ENCODE measurements at regions not wholly inside any gene's neighbourhood (a gene's known extent, or its start where the extent isn't known, plus 50 kb on each side); places are given as distances from the start of the nearest gene placed in this dataset.

DNA sequence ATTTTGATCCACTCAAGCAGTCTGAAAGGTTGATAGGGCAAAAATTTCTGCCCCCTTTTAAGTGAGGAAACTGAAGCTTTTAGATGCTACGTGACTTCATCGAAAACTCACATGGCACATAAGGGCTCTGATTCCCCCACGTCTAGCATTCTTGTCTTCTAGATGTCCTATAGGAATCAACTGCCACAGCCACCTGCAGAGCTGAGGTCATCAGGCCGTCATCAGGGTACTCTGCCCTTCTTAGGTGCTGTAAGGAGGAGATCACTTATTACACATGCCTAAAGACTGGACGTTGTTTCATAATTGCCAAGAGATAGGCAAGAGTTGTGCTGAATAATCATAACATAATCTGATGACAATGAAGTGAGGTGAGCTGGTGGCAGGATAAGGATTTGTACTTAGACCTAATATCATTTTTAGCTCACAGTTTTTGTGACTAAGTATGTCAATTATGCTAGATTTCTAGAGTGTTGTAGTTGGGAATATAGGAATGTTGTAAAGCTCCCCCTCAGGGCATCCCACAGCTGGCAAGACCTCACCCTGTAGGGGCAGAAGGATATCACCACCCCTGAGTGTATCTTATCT lies 349.4 kb downstream of the METTL15 start:
- no peak for DNase-seq

DNA sequence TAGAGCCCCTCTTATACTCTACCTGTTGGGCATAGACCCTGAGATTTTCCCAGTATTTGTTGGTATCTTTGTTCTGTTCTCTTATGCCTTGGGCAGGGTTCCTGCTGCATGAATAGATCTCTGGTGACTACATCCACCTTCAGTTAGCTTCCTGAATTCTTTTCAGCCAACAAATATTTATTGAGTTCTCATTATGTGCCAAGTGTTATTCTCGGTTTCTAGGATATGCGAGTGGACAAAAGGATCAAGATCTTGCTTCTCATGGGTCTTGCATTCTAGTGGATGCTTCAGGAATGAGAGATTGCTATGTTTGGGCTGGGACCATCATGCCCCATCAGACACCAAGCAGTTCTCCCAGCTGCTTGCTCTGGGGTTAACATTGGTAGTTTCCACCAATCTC lies 340.0 kb downstream of the METTL15 start:
- DNase-seq: no peak

DNA sequence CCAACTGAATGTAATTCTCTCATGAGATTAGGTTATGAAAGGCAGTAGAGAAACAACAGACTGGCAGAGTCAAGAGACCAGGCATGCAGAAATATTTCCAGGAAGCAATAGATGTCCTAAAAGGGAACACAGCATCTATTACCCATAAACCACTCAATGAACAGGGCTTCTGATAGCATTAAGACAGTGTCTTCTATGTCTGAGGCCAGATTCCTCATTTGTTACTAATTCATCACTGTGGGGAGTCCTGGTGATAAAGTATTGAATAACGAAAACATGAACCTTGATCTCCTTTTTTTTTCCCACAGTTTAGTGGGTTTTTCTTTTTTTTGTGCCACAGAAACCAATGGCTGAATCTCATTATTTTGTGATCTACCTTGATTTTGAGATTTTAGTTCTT lies 339.0 kb downstream of the METTL15 start:
- DNase-seq: no peak

- no peak for DNase-seq
These were observed 333.9 kb downstream of the METTL15 start for GRCh38 chr11:28442131-28442530.

DNA sequence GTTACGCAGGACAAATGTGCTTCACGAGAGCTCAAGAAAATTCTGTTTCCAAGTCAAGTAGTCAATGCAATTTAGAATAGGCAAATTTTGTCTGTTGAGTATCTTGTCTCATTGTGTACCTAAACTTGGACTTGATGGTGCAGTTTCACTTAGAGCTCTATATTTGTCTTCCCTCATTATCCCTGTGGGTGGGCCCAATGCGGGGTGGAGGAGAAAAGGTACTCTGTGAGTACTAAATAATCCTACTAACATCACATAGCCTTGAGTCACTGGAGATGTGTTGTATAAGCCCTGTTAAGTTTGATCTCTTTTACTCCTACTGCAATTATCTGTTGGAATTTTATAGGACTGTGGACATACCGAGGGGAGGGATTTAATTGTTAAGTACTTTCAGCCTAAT lies 331.2 kb downstream of the METTL15 start:
- DNase-seq: peak in 1 of 58 donors; percentile 1

- DNase-seq: no peak
These were observed 311.9 kb downstream of the METTL15 start for GRCh38 chr11:28420099-28420498.

DNA sequence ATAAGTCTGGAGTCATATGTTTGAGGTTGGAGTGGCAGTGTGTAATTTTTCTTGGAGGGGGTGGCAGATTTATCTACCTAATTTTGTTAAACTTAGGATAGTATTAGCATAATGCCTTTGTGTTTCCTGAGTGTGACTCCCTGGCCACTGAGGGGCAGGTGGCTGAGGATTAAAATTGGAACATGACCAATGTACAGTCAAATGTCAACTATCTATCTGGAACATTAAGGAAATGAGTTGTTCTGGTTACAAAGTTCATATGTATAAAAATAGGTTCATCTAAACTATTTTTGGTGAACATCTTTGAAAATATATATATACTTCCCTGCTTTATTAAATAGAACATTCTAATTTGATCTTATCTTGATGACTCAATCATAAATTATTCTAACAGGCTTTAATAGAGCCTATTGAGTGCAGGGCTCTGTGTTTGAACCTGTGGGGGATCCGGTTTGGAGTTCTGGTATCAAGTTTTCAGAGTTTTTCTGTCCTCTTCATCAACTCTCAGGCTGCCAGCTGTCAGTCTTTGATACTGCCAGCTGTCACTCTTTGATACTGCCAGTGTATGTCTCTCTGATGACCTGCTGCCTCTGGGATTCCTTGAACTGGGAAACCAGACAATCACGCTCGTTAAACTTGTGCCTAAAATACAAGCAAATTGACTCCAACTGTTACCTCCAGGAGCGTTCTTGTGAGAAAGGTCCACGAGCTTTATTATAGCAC lies 309.6 kb downstream of the METTL15 start:
- DNase-seq: no peak

GRCh38 chr11:28412029-28412428 lies 303.8 kb downstream of the METTL15 start:
- DNase-seq: no peak

GRCh38 chr11:28401446-28401845 lies 293.3 kb downstream of the METTL15 start:
- no peak for DNase-seq

DNA sequence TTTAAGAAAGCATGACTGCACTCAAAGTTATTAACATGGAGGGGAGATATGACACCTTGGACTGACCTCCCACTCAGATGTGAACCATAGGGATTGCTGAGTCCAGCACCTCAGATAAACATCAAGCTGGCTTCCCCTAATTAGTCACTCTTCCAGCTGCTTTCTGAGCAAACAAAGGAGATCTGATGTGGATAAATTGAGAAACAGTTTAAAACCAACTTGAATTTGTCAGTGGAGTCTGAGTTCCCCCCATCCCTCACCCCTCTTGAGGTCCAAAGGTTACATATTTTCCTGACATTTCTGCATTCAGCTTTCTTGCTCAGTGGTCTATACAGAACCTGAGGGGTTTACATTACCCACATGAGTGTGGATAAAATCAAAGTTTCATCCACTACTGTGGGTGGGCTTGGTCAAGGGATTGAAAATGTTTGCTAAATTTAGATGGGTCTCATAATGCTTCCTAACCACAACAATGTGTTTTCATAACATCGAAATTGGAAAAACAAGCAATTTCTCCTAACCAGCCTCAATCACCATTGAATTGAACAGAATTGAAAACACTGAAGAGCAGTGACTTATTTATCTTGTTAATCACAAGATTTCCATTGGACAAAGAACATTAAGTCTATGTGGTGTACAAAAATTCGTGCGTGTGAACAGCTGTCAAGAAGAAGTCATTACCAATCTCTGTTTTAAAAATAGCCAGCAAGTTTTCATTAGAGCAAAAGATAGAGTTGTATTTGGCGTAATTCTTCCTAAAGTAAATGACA lies 292.3 kb downstream of the METTL15 start:
- no peak for DNase-seq

DNA sequence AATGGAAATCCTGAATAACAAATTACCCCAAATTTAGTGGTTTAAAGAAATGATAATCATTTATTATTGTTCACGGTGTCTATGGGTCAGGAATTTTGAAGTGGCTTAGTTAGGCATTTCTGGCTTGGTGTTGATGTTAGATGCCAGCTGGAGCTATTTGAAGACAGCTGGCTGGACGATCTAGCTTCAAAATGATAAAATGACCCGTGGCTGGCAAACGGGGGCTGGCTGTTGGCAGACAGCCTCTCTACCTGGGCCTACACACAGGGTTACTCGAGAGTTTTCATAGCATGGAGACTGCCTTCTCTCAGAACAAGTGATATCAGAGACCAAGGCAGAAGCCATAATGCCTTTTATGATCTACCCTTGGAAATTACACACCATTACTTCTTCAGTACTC lies 285.2 kb downstream of the METTL15 start:
- no peak for DNase-seq

DNA sequence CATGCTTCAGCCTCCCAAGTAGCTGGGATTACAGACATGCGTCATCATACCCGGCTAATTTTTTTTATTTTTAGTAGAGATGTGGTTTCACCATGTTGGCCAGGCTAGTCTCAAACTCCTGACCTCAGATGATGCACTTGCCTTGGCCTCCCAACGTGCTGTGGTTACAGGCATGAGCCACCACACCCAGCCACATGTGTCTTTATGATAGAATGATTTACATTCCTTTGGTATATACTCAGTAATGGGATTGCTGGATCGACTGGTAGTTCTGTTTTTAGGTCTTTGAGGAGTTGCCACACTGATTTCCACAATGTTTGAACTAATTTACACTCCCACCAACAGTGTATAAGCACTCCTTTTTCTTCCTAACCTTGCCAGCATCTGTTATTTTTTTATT lies 276.2 kb downstream of the METTL15 start:
- DNase-seq: no peak

- no peak for DNase-seq
These were observed 275.3 kb downstream of the METTL15 start for GRCh38 chr11:28383456-28383855.
